ENCODE measurements at regions not wholly inside any gene's neighbourhood (a gene's known extent, or its start where the extent isn't known, plus 50 kb on each side); places are given as distances from the start of the nearest gene placed in this dataset.

GRCh38 chr19:20339444-20339843, 172.4 kb downstream of the ZNF486 start:
- TF ChIP-seq, protein P1, sequence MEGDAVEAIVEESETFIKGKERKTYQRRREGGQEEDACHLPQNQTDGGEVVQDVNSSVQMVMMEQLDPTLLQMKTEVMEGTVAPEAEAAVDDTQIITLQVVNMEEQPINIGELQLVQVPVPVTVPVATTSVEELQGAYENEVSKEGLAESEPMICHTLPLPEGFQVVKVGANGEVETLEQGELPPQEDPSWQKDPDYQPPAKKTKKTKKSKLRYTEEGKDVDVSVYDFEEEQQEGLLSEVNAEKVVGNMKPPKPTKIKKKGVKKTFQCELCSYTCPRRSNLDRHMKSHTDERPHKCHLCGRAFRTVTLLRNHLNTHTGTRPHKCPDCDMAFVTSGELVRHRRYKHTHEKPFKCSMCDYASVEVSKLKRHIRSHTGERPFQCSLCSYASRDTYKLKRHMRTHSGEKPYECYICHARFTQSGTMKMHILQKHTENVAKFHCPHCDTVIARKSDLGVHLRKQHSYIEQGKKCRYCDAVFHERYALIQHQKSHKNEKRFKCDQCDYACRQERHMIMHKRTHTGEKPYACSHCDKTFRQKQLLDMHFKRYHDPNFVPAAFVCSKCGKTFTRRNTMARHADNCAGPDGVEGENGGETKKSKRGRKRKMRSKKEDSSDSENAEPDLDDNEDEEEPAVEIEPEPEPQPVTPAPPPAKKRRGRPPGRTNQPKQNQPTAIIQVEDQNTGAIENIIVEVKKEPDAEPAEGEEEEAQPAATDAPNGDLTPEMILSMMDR (IDR thresholded peaks at IDR 0.05; ENCODE audit: low read depth, low read length), result no peak
- H3K4me3 ChIP-seq (ENCODE audit: low read depth, low read length), result no peak overlapping the region

DNA sequence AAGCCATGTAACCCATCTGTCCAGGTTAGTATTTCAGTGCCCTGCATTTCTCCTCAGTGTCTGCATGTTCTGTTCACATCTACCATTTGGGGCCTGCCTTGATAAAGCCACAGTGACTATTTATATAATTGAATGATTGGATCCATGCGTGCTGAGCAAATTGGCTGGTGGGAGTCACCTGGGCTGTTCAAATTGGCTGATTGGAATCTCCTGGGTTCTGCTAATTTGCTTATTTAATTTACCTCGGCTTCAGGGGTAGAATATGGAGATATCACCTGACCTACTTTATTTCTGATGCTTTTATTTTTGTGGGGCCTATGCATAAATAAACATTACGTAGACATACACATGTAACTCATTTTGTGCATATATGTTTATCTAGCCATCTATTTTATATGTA, 167.7 kb downstream of the ZNF486 start:
- no peak overlapping the region for H3K4me3 ChIP-seq (ENCODE audit: low read depth, low read length)
- TF ChIP-seq, protein P1 (IDR thresholded peaks at IDR 0.05; ENCODE audit: low read depth, low read length), result no peak

DNA sequence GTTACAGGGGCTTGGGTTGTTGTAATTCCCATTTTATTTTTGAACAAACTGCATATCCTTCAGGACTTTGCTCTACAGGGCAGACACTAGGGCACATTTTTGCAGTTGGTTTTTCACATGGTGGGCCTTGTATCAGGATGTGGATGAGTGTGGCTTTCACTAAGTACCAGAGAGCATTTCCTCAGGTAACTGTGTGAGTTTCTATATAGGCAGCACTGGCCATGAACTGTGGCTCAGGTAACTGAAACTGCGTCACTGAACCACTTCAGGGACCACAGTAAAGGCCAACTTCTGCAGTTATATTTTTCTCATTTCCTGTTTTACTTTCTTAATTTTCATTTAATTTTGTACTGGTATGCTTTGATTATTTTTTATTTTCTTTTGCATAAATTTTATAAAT, 166.5 kb downstream of the ZNF486 start:
- H3K4me3 ChIP-seq (ENCODE audit: low read depth, low read length), result no peak overlapping the region
- TF ChIP-seq, protein P1 (IDR thresholded peaks at IDR 0.05; ENCODE audit: low read depth, low read length), result no peak

- TF ChIP-seq, protein P1 (IDR thresholded peaks at IDR 0.05; ENCODE audit: low read depth, low read length), result no peak
- no peak overlapping the region for H3K4me3 ChIP-seq (ENCODE audit: low read depth, low read length)
Measured at GRCh38 chr19:20325151-20325550, 158.1 kb downstream of the ZNF486 start.

DNA sequence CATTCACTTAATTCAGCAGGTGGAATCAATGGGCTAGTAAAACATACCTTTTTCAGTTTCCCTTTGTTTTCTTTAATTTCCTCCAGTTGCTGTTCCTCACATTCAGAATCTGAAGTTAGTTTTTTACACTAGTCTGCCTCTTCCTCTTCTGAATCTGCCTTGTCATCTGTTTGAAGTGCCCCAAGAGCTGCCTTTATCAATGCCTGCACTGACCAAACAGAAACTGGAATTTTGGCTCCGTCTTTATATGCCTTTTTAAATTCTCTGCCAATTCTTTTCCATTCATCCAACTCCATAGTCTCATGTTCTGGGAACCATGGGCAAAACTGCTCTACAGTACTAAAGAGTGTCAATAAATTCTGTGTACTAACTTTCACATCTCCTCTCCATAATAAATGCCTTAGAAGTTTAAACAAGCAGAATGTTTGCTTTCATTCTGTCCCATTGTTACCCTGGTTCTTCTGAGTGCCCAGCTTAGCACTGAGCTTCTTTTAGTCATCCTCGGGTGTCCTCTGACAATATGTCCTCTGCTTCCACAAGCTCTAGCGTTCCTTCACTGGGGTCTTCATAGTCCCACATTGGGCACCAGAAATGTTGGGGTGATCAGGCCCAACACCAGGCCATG, 154.2 kb downstream of the ZNF486 start:
- TF ChIP-seq, protein P1 (IDR thresholded peaks at IDR 0.05; ENCODE audit: low read depth, low read length), result no peak
- no peak overlapping the region for H3K4me3 ChIP-seq (ENCODE audit: low read depth, low read length)

- TF ChIP-seq, protein P1 (IDR thresholded peaks at IDR 0.05; ENCODE audit: low read depth, low read length), result no peak
- no peak overlapping the region for H3K4me3 ChIP-seq (ENCODE audit: low read depth, low read length)
Measured at GRCh38 chr19:20320191-20320590, 153.2 kb downstream of the ZNF486 start.

GRCh38 chr19:20318616-20319015, 151.6 kb downstream of the ZNF486 start:
- no peak overlapping the region for H3K4me3 ChIP-seq (ENCODE audit: low read depth, low read length)
- TF ChIP-seq, protein P1 (IDR thresholded peaks at IDR 0.05; ENCODE audit: low read depth, low read length), result no peak
